ENCODE measurements at regions not wholly inside any gene's neighbourhood (a gene's known extent, or its start where the extent isn't known, plus 50 kb on each side); places are given as distances from the start of the nearest gene placed in this dataset.

GRCh38 chr4:155040031-155040430 lies 168.4 kb upstream of the NPY2R start:
- no peak for TF ChIP-seq CTCF (IDR thresholded peaks at IDR 0.05)
- no peak for TF ChIP-seq EZH2 (IDR thresholded peaks at IDR 0.05)
